ENCODE measurements at regions not wholly inside any gene's neighbourhood (a gene's known extent, or its start where the extent isn't known, plus 50 kb on each side); places are given as distances from the start of the nearest gene placed in this dataset.

- TF ChIP-seq, protein P1, sequence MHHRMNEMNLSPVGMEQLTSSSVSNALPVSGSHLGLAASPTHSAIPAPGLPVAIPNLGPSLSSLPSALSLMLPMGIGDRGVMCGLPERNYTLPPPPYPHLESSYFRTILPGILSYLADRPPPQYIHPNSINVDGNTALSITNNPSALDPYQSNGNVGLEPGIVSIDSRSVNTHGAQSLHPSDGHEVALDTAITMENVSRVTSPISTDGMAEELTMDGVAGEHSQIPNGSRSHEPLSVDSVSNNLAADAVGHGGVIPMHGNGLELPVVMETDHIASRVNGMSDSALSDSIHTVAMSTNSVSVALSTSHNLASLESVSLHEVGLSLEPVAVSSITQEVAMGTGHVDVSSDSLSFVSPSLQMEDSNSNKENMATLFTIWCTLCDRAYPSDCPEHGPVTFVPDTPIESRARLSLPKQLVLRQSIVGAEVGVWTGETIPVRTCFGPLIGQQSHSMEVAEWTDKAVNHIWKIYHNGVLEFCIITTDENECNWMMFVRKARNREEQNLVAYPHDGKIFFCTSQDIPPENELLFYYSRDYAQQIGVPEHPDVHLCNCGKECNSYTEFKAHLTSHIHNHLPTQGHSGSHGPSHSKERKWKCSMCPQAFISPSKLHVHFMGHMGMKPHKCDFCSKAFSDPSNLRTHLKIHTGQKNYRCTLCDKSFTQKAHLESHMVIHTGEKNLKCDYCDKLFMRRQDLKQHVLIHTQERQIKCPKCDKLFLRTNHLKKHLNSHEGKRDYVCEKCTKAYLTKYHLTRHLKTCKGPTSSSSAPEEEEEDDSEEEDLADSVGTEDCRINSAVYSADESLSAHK (tag by site-specific recombination; IDR thresholded peaks at IDR 0.05): no peak
- no peak for TF ChIP-seq ZNF341 (tag by site-specific recombination; IDR thresholded peaks at IDR 0.05; ENCODE audit: low read depth)
- TF ChIP-seq ZNF37A (tag by site-specific recombination; IDR thresholded peaks at IDR 0.05): no peak
- TF ChIP-seq ZNF335 (tag by site-specific recombination; conservative IDR thresholded peaks at IDR 0.05): no peak
- TF ChIP-seq, protein P2, sequence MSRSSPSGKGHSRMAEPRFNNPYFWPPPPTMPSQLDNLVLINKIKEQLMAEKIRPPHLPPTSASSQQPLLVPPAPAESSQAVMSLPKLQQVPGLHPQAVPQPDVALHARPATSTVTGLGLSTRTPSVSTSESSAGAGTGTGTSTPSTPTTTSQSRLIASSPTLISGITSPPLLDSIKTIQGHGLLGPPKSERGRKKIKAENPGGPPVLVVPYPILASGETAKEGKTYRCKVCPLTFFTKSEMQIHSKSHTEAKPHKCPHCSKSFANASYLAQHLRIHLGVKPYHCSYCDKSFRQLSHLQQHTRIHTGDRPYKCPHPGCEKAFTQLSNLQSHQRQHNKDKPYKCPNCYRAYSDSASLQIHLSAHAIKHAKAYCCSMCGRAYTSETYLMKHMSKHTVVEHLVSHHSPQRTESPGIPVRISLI (tag by site-specific recombination; IDR thresholded peaks at IDR 0.05): no peak
- TF ChIP-seq, protein P3, sequence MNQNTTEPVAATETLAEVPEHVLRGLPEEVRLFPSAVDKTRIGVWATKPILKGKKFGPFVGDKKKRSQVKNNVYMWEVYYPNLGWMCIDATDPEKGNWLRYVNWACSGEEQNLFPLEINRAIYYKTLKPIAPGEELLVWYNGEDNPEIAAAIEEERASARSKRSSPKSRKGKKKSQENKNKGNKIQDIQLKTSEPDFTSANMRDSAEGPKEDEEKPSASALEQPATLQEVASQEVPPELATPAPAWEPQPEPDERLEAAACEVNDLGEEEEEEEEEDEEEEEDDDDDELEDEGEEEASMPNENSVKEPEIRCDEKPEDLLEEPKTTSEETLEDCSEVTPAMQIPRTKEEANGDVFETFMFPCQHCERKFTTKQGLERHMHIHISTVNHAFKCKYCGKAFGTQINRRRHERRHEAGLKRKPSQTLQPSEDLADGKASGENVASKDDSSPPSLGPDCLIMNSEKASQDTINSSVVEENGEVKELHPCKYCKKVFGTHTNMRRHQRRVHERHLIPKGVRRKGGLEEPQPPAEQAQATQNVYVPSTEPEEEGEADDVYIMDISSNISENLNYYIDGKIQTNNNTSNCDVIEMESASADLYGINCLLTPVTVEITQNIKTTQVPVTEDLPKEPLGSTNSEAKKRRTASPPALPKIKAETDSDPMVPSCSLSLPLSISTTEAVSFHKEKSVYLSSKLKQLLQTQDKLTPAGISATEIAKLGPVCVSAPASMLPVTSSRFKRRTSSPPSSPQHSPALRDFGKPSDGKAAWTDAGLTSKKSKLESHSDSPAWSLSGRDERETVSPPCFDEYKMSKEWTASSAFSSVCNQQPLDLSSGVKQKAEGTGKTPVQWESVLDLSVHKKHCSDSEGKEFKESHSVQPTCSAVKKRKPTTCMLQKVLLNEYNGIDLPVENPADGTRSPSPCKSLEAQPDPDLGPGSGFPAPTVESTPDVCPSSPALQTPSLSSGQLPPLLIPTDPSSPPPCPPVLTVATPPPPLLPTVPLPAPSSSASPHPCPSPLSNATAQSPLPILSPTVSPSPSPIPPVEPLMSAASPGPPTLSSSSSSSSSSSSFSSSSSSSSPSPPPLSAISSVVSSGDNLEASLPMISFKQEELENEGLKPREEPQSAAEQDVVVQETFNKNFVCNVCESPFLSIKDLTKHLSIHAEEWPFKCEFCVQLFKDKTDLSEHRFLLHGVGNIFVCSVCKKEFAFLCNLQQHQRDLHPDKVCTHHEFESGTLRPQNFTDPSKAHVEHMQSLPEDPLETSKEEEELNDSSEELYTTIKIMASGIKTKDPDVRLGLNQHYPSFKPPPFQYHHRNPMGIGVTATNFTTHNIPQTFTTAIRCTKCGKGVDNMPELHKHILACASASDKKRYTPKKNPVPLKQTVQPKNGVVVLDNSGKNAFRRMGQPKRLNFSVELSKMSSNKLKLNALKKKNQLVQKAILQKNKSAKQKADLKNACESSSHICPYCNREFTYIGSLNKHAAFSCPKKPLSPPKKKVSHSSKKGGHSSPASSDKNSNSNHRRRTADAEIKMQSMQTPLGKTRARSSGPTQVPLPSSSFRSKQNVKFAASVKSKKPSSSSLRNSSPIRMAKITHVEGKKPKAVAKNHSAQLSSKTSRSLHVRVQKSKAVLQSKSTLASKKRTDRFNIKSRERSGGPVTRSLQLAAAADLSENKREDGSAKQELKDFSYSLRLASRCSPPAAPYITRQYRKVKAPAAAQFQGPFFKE (tag by site-specific recombination; IDR thresholded peaks at IDR 0.05; ENCODE audit: borderline replicate concordance): no peak
- TF ChIP-seq HOXA7 (CRISPR knock-in tag; IDR thresholded peaks at IDR 0.05; ENCODE audit: borderline replicate concordance): no peak
- TF ChIP-seq ZNF354C (tag by site-specific recombination; IDR thresholded peaks at IDR 0.05; ENCODE audit: borderline replicate concordance, low read depth): no peak
- TF ChIP-seq ZNF548 (tag by site-specific recombination; IDR thresholded peaks at IDR 0.05): no peak
- no peak for TF ChIP-seq OSR2 (tag by site-specific recombination; IDR thresholded peaks at IDR 0.05)
- TF ChIP-seq, protein P4, sequence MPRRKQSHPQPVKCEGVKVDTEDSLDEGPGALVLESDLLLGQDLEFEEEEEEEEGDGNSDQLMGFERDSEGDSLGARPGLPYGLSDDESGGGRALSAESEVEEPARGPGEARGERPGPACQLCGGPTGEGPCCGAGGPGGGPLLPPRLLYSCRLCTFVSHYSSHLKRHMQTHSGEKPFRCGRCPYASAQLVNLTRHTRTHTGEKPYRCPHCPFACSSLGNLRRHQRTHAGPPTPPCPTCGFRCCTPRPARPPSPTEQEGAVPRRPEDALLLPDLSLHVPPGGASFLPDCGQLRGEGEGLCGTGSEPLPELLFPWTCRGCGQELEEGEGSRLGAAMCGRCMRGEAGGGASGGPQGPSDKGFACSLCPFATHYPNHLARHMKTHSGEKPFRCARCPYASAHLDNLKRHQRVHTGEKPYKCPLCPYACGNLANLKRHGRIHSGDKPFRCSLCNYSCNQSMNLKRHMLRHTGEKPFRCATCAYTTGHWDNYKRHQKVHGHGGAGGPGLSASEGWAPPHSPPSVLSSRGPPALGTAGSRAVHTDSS (tag by site-specific recombination; IDR thresholded peaks at IDR 0.05): no peak
- no peak for TF ChIP-seq ZNF596 (tag by site-specific recombination; IDR thresholded peaks at IDR 0.05)
- TF ChIP-seq, protein P5, sequence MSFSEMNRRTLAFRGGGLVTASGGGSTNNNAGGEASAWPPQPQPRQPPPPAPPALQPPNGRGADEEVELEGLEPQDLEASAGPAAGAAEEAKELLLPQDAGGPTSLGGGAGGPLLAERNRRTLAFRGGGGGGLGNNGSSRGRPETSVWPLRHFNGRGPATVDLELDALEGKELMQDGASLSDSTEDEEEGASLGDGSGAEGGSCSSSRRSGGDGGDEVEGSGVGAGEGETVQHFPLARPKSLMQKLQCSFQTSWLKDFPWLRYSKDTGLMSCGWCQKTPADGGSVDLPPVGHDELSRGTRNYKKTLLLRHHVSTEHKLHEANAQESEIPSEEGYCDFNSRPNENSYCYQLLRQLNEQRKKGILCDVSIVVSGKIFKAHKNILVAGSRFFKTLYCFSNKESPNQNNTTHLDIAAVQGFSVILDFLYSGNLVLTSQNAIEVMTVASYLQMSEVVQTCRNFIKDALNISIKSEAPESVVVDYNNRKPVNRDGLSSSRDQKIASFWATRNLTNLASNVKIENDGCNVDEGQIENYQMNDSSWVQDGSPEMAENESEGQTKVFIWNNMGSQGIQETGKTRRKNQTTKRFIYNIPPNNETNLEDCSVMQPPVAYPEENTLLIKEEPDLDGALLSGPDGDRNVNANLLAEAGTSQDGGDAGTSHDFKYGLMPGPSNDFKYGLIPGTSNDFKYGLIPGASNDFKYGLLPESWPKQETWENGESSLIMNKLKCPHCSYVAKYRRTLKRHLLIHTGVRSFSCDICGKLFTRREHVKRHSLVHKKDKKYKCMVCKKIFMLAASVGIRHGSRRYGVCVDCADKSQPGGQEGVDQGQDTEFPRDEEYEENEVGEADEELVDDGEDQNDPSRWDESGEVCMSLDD (tag by site-specific recombination; IDR thresholded peaks at IDR 0.05): no peak
- no peak for TF ChIP-seq PBX3 (CRISPR knock-in tag; IDR thresholded peaks at IDR 0.05)
These were observed 71.6 kb downstream of the PDE6H start (continued) for GRCh38 chr12:15044471-15044870.

Data from HEK293 (cell line).